ENCODE measurements at regions not wholly inside any gene's neighbourhood (a gene's known extent, or its start where the extent isn't known, plus 50 kb on each side); places are given as distances from the start of the nearest gene placed in this dataset.

- Mint-ChIP-seq H3K4me3 (no peak overlapping the region), H3K27ac (no peak overlapping the region), H3K4me1 (no peaks in the 10 kb centered on the region), H3K36me3 (ENCODE audit: low read depth) (no peaks in the 10 kb centered on the region), H3K9me3 (no peaks in the 10 kb centered on the region), H3K27me3 (no peaks in the 10 kb centered on the region)
- DNase-seq = no peak
- ChIA-PET CTCF (no interaction called here), POLR2A (no interaction called here)
Observed at GRCh38 chr2:66329081-66329605, 105.8 kb upstream of the MEIS1 start.

GRCh38 chr2:66327066-66327740, 107.7 kb upstream of the MEIS1 start:
- no peak overlapping the region for H3K27ac Mint-ChIP-seq
- no peaks in the 10 kb centered on the region for H3K4me1 Mint-ChIP-seq
- DNase-seq = no peak
- ChIA-PET CTCF (no interaction called here), POLR2A (no interaction called here)
- H3K27me3 Mint-ChIP-seq = no peaks in the 10 kb centered on the region
- H3K9me3 Mint-ChIP-seq = no peaks in the 10 kb centered on the region
- H3K36me3 Mint-ChIP-seq (ENCODE audit: low read depth) = no peaks in the 10 kb centered on the region
- no peak overlapping the region for H3K4me3 Mint-ChIP-seq

GRCh38 chr2:66324909-66325528, 109.9 kb upstream of the MEIS1 start:
- H3K27ac Mint-ChIP-seq = no peak overlapping the region
- no peaks in the 10 kb centered on the region for H3K9me3 Mint-ChIP-seq
- CTCF ChIA-PET = interaction anchor here (0.7 kb wide), 1 partner anchor 387 kb away, joined by 3 read pairs; no protein-coding TSS in a partner anchor
- POLR2A ChIA-PET = no interaction called here
- H3K36me3 Mint-ChIP-seq (ENCODE audit: low read depth) = no peaks in the 10 kb centered on the region
- H3K4me3 Mint-ChIP-seq = no peak overlapping the region
- DNase-seq = no peak
- H3K4me1 Mint-ChIP-seq = no peaks in the 10 kb centered on the region
- no peaks in the 10 kb centered on the region for H3K27me3 Mint-ChIP-seq

- Mint-ChIP-seq H3K36me3 (ENCODE audit: low read depth) (no peaks in the 10 kb centered on the region), H3K27ac (no peak overlapping the region), H3K4me3 (no peak overlapping the region), H3K27me3 (no peaks in the 10 kb centered on the region), H3K4me1 (no peaks in the 10 kb centered on the region), H3K9me3 (no peaks in the 10 kb centered on the region)
- ChIA-PET CTCF (no interaction called here), POLR2A (no interaction called here)
- no peak for DNase-seq
Observed at GRCh38 chr2:66324356-66324755, 110.6 kb upstream of the MEIS1 start.

GRCh38 chr2:66323406-66323805, 111.5 kb upstream of the MEIS1 start:
- Mint-ChIP-seq H3K36me3 (ENCODE audit: low read depth) (no peaks in the 10 kb centered on the region), H3K9me3 (no peaks in the 10 kb centered on the region), H3K4me1 (no peaks in the 10 kb centered on the region), H3K27me3 (no peaks in the 10 kb centered on the region), H3K27ac (no peak overlapping the region), H3K4me3 (no peak overlapping the region)
- ChIA-PET CTCF (no interaction called here), POLR2A (no interaction called here)
- DNase-seq = no peak

- no peak for DNase-seq
- POLR2A ChIA-PET = no interaction called here
- H3K27ac Mint-ChIP-seq = no peak overlapping the region
- no peak overlapping the region for H3K4me3 Mint-ChIP-seq
- H3K27me3 Mint-ChIP-seq = no peaks in the 10 kb centered on the region
- H3K4me1 Mint-ChIP-seq = no peaks in the 10 kb centered on the region
- no peaks in the 10 kb centered on the region for H3K9me3 Mint-ChIP-seq
- CTCF ChIA-PET = no interaction called here
- H3K36me3 Mint-ChIP-seq (ENCODE audit: low read depth) = no peaks in the 10 kb centered on the region
Observed at GRCh38 chr2:66322506-66323260, 112.2 kb upstream of the MEIS1 start.

- Mint-ChIP-seq H3K36me3 (ENCODE audit: low read depth) (no peaks in the 10 kb centered on the region), H3K4me1 (no peaks in the 10 kb centered on the region), H3K9me3 (peaks cover 2% of the 10 kb centered on the region), H3K27me3 (no peaks in the 10 kb centered on the region), H3K27ac (no peak overlapping the region), H3K4me3 (no peak overlapping the region)
- no peak for DNase-seq
- POLR2A ChIA-PET = no interaction called here
- CTCF ChIA-PET = no interaction called here
Observed at GRCh38 chr2:66318009-66318561, 116.8 kb upstream of the MEIS1 start.

GRCh38 chr2:66317268-66317890, 117.5 kb upstream of the MEIS1 start:
- POLR2A ChIA-PET = no interaction called here
- peaks cover 2% of the 10 kb centered on the region for H3K9me3 Mint-ChIP-seq
- H3K4me1 Mint-ChIP-seq = no peaks in the 10 kb centered on the region
- CTCF ChIA-PET = interaction anchor here (0.6 kb wide), 1 partner anchor 16 kb away, joined by 3 read pairs; no protein-coding TSS in a partner anchor
- no peaks in the 10 kb centered on the region for H3K36me3 Mint-ChIP-seq (ENCODE audit: low read depth)
- no peaks in the 10 kb centered on the region for H3K27me3 Mint-ChIP-seq
- no peak overlapping the region for H3K4me3 Mint-ChIP-seq
- H3K27ac Mint-ChIP-seq = no peak overlapping the region
- DNase-seq = no peak

GRCh38 chr2:66306483-66306882, 128.4 kb upstream of the MEIS1 start:
- ChIA-PET CTCF (no interaction called here), POLR2A (no interaction called here)
- no peaks in the 10 kb centered on the region for H3K27me3 Mint-ChIP-seq
- H3K36me3 Mint-ChIP-seq (ENCODE audit: low read depth) = no peaks in the 10 kb centered on the region
- no peaks in the 10 kb centered on the region for H3K4me1 Mint-ChIP-seq
- DNase-seq = no peak
- H3K27ac Mint-ChIP-seq = no peak overlapping the region
- H3K4me3 Mint-ChIP-seq = no peak overlapping the region
- no peaks in the 10 kb centered on the region for H3K9me3 Mint-ChIP-seq

GRCh38 chr2:66305718-66306117, 129.2 kb upstream of the MEIS1 start:
- Mint-ChIP-seq H3K4me1 (no peaks in the 10 kb centered on the region), H3K4me3 (no peak overlapping the region), H3K9me3 (no peaks in the 10 kb centered on the region), H3K36me3 (ENCODE audit: low read depth) (no peaks in the 10 kb centered on the region), H3K27me3 (no peaks in the 10 kb centered on the region), H3K27ac (no peak overlapping the region)
- CTCF ChIA-PET = no interaction called here
- POLR2A ChIA-PET = no interaction called here
- DNase-seq = no peak

- ChIA-PET POLR2A (no interaction called here), CTCF (no interaction called here)
- Mint-ChIP-seq H3K36me3 (ENCODE audit: low read depth) (no peaks in the 10 kb centered on the region), H3K9me3 (no peaks in the 10 kb centered on the region), H3K27me3 (no peaks in the 10 kb centered on the region), H3K4me1 (no peaks in the 10 kb centered on the region), H3K27ac (no peak overlapping the region), H3K4me3 (no peak overlapping the region)
- no peak for DNase-seq
Observed at GRCh38 chr2:66303471-66303870, 131.5 kb upstream of the MEIS1 start.

- DNase-seq = no peak
- CTCF ChIA-PET = interaction anchor here (0.6 kb wide), 2 partner anchors 16 to 25 kb away, joined by 3 to 4 read pairs; no protein-coding TSS in a partner anchor
- Mint-ChIP-seq H3K27me3 (no peaks in the 10 kb centered on the region), H3K4me1 (no peaks in the 10 kb centered on the region), H3K9me3 (no peaks in the 10 kb centered on the region), H3K36me3 (ENCODE audit: low read depth) (no peaks in the 10 kb centered on the region), H3K27ac (no peak overlapping the region), H3K4me3 (no peak overlapping the region)
- POLR2A ChIA-PET = no interaction called here
Observed at GRCh38 chr2:66301767-66302140, 133.2 kb upstream of the MEIS1 start.

Measured in activated CD4-positive, alpha-beta T cell treated with anti-CD3 and anti-CD28 coated beads, Interleukin-2, amount 10 ng/mL, durations not matched to agents 7 days and 5 days (primary cell).